ENCODE measurements at regions not wholly inside any gene's neighbourhood (a gene's known extent, or its start where the extent isn't known, plus 50 kb on each side); places are given as distances from the start of the nearest gene placed in this dataset.

DNA sequence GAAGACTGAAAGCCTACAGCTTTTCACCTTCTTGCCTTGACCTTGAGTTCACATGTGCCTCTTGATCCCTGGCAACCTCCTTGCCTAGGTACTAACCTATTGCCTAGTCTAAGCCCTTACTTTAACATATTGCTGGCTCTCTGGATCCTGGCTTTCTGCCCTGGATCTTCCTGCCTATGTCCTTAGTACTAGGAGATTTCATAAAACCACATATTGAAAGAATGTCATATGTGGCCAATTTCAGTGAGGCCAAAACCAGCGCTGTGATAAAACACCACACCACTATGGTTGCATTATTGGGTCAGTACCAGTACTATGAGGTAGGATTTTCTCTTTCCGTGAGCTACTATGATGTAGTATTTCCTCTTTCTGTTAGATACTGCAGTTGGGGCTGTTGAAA is 80.4 kb downstream of the CT47B1 start:
- TF ChIP-seq POLR2A (IDR thresholded peaks at IDR 0.05) (no peak), CTCF (IDR thresholded peaks at IDR 0.05) (no peak), EP300 (IDR thresholded peaks at IDR 0.05; ENCODE audit: low read depth) (no peak), POLR2AphosphoS5 (IDR thresholded peaks at IDR 0.05) (no peak)
- H3K27me3 ChIP-seq: no peaks in the 10 kb centered on the region
- 88% methylated on average over 2 of the region's 2 CpGs; no CpG with 5 or more reads in 1 of the 2 donors for WGBS, 2 donors (ENCODE audit: low coverage in 1 of 2)
- no peak overlapping the region for H3K4me3 ChIP-seq
- in situ Hi-C loops (cut with MboI; ENCODE audit: low pct_ligation_motif_present in 1 of 4, low pct_unique_long_range_greater_than_20kb in 1 of 4, low sequenced_read_pairs in 3 of 4): no loop called here
- H3K27ac ChIP-seq: no peak overlapping the region
- H3K9me3 ChIP-seq: no peaks in the 10 kb centered on the region
- no peak for DNase-seq
- H3K36me3 ChIP-seq: no peaks in the 10 kb centered on the region
- no peaks in the 10 kb centered on the region for H3K4me1 ChIP-seq
- intact Hi-C loops (cut with DNase I; ENCODE audit: low total_unique reads): no loop called here

DNA sequence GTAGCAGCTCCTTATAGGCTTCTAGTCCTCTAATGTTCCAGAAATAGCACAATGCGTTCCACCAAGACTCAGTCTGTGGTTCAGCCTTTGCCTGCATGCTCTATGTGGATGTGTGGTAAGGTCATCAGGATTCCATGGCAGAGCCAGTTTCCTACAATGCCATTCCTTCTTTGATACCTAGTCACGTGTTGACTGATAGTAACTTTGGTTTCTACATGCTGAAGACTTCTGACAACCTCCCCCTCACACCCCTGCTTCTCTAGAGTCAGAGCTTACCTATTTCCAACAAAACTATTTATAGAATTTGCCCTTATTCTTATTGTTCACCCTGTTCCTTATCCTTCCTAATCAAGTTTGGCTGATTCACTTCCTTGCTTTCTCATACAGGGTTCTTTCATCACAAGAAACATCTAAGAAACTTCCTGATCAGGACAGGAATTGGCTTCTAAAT is 81.1 kb downstream of the CT47B1 start:
- 39% methylated on average over 2 of the region's 2 CpGs; no CpG with 5 or more reads in 1 of the 2 donors for WGBS, 2 donors (ENCODE audit: low coverage in 1 of 2)
- no peak for TF ChIP-seq CTCF (IDR thresholded peaks at IDR 0.05)
- TF ChIP-seq POLR2A (IDR thresholded peaks at IDR 0.05): no peak
- no peak for TF ChIP-seq POLR2AphosphoS5 (IDR thresholded peaks at IDR 0.05)
- no peak for TF ChIP-seq EP300 (IDR thresholded peaks at IDR 0.05; ENCODE audit: low read depth)
- intact Hi-C loops (cut with DNase I; ENCODE audit: low total_unique reads) (no loop called here), in situ Hi-C loops (cut with MboI; ENCODE audit: low pct_ligation_motif_present in 1 of 4, low pct_unique_long_range_greater_than_20kb in 1 of 4, low sequenced_read_pairs in 3 of 4) (no loop called here)
- H3K4me3 ChIP-seq: no peak overlapping the region
- DNase-seq: no peak
- H3K27me3 ChIP-seq: no peaks in the 10 kb centered on the region
- no peak overlapping the region for H3K27ac ChIP-seq
- H3K4me1 ChIP-seq: no peaks in the 10 kb centered on the region
- H3K36me3 ChIP-seq: no peaks in the 10 kb centered on the region
- H3K9me3 ChIP-seq: no peaks in the 10 kb centered on the region

GRCh38 chrX:120793098-120793497 is 82.6 kb downstream of the CT47B1 start:
- H3K4me1 ChIP-seq: no peaks in the 10 kb centered on the region
- no peaks in the 10 kb centered on the region for H3K9me3 ChIP-seq
- no peaks in the 10 kb centered on the region for H3K27me3 ChIP-seq
- H3K27ac ChIP-seq: no peak overlapping the region
- in situ Hi-C loops (cut with MboI; ENCODE audit: low pct_ligation_motif_present in 1 of 4, low pct_unique_long_range_greater_than_20kb in 1 of 4, low sequenced_read_pairs in 3 of 4) (no loop called here), intact Hi-C loops (cut with DNase I; ENCODE audit: low total_unique reads) (no loop called here)
- H3K36me3 ChIP-seq: no peaks in the 10 kb centered on the region
- H3K4me3 ChIP-seq: no peak overlapping the region
- no peak for DNase-seq
- TF ChIP-seq CTCF (IDR thresholded peaks at IDR 0.05) (no peak), EP300 (IDR thresholded peaks at IDR 0.05; ENCODE audit: low read depth) (no peak), POLR2A (IDR thresholded peaks at IDR 0.05) (no peak), POLR2AphosphoS5 (IDR thresholded peaks at IDR 0.05) (no peak)

DNA sequence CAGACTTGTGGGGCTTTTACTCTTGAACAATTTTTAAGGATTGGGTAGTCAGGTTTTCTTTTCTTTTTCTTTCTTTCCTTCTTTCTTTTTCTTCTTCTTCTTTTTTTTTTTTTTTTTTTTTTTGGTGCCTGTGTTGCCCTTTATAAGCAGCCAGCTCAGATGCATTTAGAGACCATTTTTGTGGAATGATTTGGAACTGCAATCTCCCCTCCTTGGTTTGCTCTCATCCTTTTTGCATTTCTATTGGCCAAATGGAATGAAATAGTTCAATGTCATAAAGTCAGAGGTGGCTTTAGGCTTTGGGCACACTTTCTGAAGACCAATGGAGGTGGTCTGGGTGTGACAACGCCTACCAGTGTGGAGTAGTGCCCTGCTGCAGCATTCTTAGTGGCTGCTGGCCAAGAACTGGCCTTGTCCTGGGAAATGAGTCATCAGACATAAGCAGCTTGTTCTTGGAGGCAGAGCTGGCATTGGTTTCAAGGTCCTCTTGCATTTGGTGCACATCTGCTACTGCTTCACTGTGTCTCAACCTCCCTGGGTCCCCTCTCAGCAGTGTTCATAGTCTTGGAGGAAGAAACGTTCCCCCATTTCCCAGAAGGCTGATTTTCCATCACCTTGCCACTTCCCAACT is 84.5 kb downstream of the CT47B1 start:
- no peaks in the 10 kb centered on the region for H3K36me3 ChIP-seq
- no peak overlapping the region for H3K4me3 ChIP-seq
- WGBS, 2 donors (ENCODE audit: low coverage in 1 of 2): 23% methylated on average over 2 of the region's 2 CpGs; no CpG with 5 or more reads in 1 of the 2 donors
- no peaks in the 10 kb centered on the region for H3K27me3 ChIP-seq
- no peaks in the 10 kb centered on the region for H3K9me3 ChIP-seq
- in situ Hi-C loops (cut with MboI; ENCODE audit: low pct_ligation_motif_present in 1 of 4, low pct_unique_long_range_greater_than_20kb in 1 of 4, low sequenced_read_pairs in 3 of 4) (no loop called here), intact Hi-C loops (cut with DNase I; ENCODE audit: low total_unique reads) (no loop called here)
- peak; percentile 9 for DNase-seq
- H3K27ac ChIP-seq: no peak overlapping the region
- no peaks in the 10 kb centered on the region for H3K4me1 ChIP-seq
- no peak for TF ChIP-seq CTCF (IDR thresholded peaks at IDR 0.05)
- no peak for TF ChIP-seq POLR2A (IDR thresholded peaks at IDR 0.05)
- no peak for TF ChIP-seq POLR2AphosphoS5 (IDR thresholded peaks at IDR 0.05)
- no peak for TF ChIP-seq EP300 (IDR thresholded peaks at IDR 0.05; ENCODE audit: low read depth)
